ENCODE measurements at regions not wholly inside any gene's neighbourhood (a gene's known extent, or its start where the extent isn't known, plus 50 kb on each side); places are given as distances from the start of the nearest gene placed in this dataset.

DNA sequence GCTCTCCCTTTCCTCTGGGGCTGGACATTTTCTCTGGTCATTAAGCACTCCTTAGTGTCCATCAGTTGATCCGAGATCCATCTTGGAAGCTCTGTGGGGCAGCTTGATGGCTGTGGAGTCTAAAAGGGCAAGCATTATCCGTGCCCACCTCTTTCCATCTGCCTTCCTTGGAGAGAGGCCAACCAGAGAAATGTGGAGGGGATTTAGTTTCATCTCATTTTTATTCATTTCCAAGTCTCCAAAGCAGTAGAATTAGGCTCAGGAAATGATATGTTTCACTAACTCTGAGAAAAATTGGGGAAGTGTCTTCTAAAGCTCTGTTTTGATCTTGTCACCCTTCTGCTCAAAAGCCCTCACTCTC lies 95.9 kb upstream of the KLHL25 start:
- TF ChIP-seq, protein P1, sequence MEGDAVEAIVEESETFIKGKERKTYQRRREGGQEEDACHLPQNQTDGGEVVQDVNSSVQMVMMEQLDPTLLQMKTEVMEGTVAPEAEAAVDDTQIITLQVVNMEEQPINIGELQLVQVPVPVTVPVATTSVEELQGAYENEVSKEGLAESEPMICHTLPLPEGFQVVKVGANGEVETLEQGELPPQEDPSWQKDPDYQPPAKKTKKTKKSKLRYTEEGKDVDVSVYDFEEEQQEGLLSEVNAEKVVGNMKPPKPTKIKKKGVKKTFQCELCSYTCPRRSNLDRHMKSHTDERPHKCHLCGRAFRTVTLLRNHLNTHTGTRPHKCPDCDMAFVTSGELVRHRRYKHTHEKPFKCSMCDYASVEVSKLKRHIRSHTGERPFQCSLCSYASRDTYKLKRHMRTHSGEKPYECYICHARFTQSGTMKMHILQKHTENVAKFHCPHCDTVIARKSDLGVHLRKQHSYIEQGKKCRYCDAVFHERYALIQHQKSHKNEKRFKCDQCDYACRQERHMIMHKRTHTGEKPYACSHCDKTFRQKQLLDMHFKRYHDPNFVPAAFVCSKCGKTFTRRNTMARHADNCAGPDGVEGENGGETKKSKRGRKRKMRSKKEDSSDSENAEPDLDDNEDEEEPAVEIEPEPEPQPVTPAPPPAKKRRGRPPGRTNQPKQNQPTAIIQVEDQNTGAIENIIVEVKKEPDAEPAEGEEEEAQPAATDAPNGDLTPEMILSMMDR (IDR thresholded peaks at IDR 0.05): no peak

DNA sequence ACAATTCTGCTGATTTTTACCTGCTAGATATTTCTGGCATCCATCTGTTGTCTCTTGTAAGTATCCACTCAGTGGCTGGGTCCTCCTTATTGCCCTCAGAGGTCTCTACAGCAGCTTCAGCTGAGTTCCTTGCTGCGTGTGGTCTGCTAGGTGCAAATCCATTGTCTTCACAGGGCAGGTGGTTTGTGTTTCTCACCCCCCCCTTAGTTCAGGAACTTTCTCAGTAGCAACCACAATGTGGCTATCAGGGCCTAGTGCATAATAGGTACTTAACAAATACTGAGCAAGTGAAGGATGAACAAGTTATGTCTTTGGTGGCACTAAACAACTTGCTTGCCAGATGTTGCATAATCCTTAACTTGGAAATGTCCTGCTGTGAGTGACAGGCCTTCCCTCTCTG lies 96.7 kb upstream of the KLHL25 start:
- TF ChIP-seq, protein P1 (IDR thresholded peaks at IDR 0.05): no peak
- Histone ChIP-seq H3K27me3 (no peaks in the 10 kb centered on the region), H3K36me3 (no peaks in the 10 kb centered on the region), H3K9me3 (no peaks in the 10 kb centered on the region), H3K27ac (no peak overlapping the region), H3K4me1 (no peaks in the 10 kb centered on the region), H3K9ac (ENCODE audit: low read depth in 2 of 2, low read length in 2 of 2) (no peak overlapping the region), H3K4me3 (no peak overlapping the region)
- intact Hi-C loops (cut with DNase I): no loop called here
- no peak for DNase-seq

More for the DNA sequence above, 95.9 kb upstream of the KLHL25 start:
- no peaks in the 10 kb centered on the region for H3K27me3 ChIP-seq
- H3K9ac ChIP-seq (ENCODE audit: low read depth in 2 of 2, low read length in 2 of 2): no peak overlapping the region
- H3K4me3 ChIP-seq: no peak overlapping the region
- intact Hi-C loops (cut with DNase I): no loop called here
- H3K9me3 ChIP-seq: no peaks in the 10 kb centered on the region
- no peak for DNase-seq
- H3K27ac ChIP-seq: no peak overlapping the region
- H3K4me1 ChIP-seq: no peaks in the 10 kb centered on the region
- no peaks in the 10 kb centered on the region for H3K36me3 ChIP-seq

DNA sequence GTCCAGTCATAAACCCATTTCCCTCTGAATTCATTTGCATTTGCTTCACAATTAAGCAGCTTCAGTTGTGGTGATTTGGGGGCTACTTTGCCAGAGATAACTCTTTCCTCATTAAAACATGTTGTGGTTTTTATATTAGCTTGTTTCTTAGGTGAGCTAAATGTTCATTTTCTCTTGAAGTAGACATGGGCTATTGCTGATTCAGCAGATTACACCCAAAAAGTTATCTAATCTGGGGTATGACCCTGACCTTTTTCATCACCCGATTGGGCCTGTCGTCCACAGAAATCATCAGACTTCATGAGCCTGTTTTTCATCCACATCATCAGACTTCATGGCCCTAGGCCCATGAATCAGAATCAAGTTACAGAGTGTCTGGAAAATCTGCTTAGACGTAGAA lies 97.5 kb upstream of the KLHL25 start:
- no peak overlapping the region for H3K27ac ChIP-seq
- H3K27me3 ChIP-seq: no peaks in the 10 kb centered on the region
- intact Hi-C loops (cut with DNase I): no loop called here
- TF ChIP-seq, protein P1 (IDR thresholded peaks at IDR 0.05): no peak
- H3K4me3 ChIP-seq: no peak overlapping the region
- no peak for DNase-seq
- no peaks in the 10 kb centered on the region for H3K36me3 ChIP-seq
- H3K9ac ChIP-seq (ENCODE audit: low read depth in 2 of 2, low read length in 2 of 2): no peak overlapping the region
- no peaks in the 10 kb centered on the region for H3K9me3 ChIP-seq
- no peaks in the 10 kb centered on the region for H3K4me1 ChIP-seq

DNA sequence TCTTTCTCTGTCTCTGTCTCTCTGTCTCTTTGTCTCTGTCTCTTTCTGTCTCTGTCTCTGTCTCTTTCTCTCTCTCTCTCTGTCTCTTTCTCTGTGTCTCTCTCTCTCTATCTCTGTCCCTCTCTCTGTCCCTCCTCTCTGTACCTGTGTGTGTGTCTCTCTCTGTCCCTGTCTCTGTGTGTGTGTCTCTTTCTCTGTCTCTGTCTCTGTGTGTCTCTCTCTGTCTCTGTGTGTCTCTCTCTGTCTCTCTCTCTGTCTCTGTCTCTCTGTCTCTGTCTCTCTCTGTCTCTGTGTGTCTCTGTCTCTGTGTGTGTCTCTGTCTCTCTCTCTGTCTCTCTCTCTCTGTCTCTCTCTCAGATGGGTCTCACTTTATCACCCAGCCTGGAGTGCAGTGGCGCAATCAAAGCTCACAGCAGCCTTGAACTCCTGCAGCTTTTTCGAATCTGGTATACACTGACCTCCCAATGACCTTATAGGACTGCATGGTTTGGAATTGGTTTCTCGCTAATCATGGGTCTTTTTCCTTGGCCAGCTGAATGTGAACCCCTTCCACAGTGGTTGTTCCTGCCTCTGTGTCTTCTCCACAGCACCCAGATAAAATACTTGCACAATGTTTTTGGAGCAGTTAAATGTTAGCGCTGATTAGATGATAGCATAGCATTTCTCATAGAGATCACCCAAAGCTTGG lies 102.6 kb upstream of the KLHL25 start:
- H3K4me1 ChIP-seq: no peaks in the 10 kb centered on the region
- H3K9ac ChIP-seq (ENCODE audit: low read depth in 2 of 2, low read length in 2 of 2): no peak overlapping the region
- no peak overlapping the region for H3K27ac ChIP-seq
- H3K27me3 ChIP-seq: no peaks in the 10 kb centered on the region
- intact Hi-C loops (cut with DNase I): no loop called here
- H3K36me3 ChIP-seq: no peaks in the 10 kb centered on the region
- no peaks in the 10 kb centered on the region for H3K9me3 ChIP-seq
- DNase-seq: no peak
- H3K4me3 ChIP-seq: no peak overlapping the region
- TF ChIP-seq, protein P1 (IDR thresholded peaks at IDR 0.05): no peak

DNA sequence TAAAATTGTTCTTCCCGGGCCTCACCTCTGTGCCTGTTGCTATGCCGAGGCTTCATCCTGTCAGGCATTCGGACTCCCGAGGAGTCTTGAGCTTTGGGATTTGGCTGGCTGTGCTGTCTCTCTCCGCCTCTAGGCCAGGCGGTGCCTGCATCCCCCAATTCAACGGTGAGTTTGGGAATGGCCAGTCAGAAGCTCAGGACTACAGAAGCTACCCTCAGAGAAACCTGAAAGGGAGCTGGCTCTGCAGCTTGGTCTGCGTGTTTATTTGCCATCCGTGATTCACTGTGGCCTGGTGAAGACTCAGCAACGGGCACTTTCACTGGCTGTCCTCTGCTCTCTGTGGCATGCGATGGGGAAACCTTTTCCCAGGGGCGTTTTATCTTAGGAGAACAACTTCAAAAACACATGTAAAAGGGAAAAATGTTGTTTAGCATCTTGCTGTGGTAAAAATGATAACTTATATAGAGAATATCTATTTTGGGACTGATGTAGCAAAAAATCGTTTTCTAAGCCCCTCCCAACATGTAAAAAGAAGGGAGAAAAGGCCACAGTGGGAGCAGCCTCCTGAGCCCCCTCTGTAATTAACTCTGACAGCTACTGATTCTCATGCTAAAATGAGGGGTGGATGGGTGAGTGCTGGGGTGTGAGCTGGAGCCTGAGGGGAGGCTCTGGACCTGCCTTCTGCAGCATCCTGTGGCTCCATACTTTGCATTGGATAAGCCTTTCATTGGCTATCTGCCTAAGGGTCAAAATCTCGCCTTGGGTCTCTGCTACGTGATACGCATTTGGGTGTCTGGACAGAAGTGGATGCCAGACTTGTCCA lies 103.4 kb upstream of the KLHL25 start:
- Histone ChIP-seq H3K27ac (no peak overlapping the region), H3K4me3 (no peak overlapping the region), H3K36me3 (no peaks in the 10 kb centered on the region), H3K4me1 (no peaks in the 10 kb centered on the region), H3K9ac (ENCODE audit: low read depth in 2 of 2, low read length in 2 of 2) (no peak overlapping the region), H3K9me3 (no peaks in the 10 kb centered on the region), H3K27me3 (no peaks in the 10 kb centered on the region)
- TF ChIP-seq, protein P1 (IDR thresholded peaks at IDR 0.05): no peak
- DNase-seq: no peak
- intact Hi-C loops (cut with DNase I): no loop called here

Measured in colonic mucosa (tissue), 4 donors.